DMS79 treated with DMSO at 0.1 percent for 48 hours (cell line): ENCODE measurements at regions not wholly inside any gene's neighbourhood (a gene's known extent, or its start where the extent isn't known, plus 50 kb on each side); places are given as distances from the start of the nearest gene placed in this dataset.
"Not testable (repeated sequence)": the region's sequence is repeated elsewhere in the genome, so short reads cannot be mapped to it uniquely, and the experiment has no call there.

Experiments used
- DNase-seq: peaks from one replicate; lab custom pipeline; 2025; lab: John Stamatoyannopoulos, UW

DNA sequence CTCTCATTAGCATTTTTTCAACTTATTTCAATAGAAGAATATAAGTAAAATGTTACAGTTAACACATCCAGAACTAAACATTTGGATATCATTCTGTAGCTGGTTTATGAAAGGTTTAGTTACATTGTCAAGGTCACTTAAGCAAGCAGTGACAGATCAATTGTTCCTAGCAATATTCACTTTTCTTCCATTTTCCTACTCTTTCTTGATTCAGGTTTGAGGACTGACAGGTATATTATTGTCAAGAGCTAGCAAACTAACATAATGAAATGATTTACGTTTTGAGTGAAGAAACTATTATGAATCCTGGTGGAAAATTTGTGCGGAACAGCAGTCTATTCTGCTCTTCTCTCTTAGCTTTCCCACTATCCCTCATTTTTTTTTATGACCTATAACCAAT lies 220.4 kb upstream of the ADGRL4 start:
- no peak for DNase-seq

- no peak for DNase-seq
Measured at GRCh38 chr1:79224537-79224936, 218.0 kb upstream of the ADGRL4 start.

DNA sequence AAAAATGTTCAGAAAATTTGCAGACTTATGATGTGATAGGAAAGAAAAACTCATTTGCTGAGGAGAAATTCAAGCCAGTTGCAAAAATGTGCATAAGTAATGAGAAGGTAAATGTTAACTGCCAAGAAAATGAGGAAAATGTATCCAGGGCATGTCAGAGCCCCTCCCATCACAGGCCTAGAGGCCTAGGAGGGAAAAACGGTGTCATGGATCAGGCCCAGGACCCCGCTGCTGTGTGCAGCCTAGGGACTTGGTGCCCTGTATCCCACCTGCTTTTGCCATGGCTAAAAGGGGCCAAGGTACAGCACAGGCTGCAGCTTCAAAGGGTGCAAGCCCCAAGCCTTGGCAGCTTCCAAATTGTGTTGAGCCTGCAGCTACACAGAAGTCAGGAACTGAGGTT lies 214.0 kb upstream of the ADGRL4 start:
- no peak for DNase-seq

GRCh38 chr1:79215311-79215710 lies 208.8 kb upstream of the ADGRL4 start:
- DNase-seq, result no peak

DNA sequence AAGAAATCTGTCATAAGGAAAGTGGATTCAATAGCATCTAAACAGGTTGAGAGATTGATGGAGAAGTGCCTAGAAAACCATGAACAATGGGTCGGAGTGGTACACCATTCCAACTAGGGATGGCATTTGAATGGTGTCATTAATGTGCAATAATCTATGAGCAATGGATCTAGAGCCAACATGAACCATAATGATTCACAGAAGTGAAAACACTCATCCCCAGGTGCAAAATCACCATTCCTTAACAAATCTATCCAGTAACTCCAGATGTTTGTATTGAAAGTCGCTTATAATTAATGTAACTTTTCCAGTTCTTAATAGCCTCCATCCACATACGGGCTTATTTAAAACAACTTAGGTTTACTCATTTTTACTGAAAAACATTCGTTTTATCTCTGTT lies 201.3 kb upstream of the ADGRL4 start:
- no peak for DNase-seq

DNA sequence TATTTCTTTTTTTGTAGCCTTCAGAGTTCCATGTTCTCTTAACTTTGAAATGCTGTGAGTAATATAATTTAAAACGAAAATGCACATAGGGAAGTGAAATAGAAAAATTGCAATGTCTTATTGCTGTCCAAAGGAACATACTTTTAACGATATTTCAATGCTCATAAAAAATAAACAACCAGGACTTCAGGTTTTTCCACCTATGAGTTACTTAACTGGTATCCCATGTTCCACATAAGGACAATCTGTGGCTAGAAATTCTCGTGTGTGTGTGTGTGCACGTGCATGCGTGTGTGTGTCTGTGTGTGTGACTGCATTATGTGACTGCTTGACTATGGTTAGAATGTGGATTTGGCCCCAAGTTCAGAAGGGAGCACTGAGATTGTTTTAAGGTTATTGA lies 200.8 kb upstream of the ADGRL4 start:
- no peak for DNase-seq

DNA sequence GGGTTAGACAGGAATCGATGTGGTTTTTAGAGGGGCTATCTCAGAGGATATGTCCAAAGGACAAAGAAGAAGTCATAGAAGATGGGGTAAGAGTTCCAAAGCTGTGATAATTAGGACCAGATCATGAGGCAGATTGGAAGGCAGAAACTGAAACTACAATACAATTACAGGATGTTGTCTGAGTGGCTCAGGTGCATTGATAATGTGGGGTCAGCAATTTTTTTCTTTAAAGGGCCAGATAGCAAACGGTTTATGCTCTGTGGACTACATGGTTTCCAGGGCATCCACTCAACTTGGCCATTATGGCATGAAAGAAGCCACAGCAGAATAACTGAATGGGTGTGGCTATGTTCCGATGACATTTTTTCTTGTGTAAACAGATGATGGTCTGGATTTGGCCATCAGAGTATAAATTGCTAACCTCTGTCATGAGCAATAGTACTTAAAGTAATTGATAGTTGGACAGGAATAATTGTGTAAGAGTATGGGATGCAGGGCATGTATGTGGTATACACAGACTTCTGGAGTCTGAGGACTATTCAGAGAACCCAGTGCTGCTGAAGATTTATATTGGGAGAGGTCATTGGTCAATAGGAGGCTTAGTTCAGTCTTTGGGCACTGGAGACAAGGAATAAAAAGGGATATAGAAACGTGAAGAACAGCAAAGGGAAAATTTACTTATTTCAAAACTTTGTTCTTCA lies 198.4 kb upstream of the ADGRL4 start:
- DNase-seq, result no peak

GRCh38 chr1:79198832-79199231 lies 192.3 kb upstream of the ADGRL4 start:
- DNase-seq, result no peak

GRCh38 chr1:79197421-79197820 lies 190.9 kb upstream of the ADGRL4 start:
- no peak for DNase-seq

DNA sequence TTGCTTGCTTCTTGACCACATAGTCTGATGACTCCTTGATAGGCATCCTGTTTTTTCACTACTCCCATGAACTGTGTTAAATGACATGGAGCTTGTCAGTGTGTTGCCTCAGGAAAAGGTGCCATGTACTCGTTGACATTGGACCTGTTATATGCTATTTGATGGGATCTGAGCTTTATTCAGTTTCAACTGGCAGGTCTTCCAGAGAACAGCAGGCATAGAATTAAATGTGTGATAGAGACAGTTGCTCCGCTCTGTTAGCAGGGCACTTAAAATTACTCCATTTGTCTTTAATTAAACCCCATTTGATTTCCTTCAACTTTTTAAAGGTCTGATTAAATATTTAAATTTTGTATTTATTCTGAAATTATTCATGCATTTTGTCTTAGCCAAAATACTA lies 189.7 kb upstream of the ADGRL4 start:
- DNase-seq, result no peak

DNA sequence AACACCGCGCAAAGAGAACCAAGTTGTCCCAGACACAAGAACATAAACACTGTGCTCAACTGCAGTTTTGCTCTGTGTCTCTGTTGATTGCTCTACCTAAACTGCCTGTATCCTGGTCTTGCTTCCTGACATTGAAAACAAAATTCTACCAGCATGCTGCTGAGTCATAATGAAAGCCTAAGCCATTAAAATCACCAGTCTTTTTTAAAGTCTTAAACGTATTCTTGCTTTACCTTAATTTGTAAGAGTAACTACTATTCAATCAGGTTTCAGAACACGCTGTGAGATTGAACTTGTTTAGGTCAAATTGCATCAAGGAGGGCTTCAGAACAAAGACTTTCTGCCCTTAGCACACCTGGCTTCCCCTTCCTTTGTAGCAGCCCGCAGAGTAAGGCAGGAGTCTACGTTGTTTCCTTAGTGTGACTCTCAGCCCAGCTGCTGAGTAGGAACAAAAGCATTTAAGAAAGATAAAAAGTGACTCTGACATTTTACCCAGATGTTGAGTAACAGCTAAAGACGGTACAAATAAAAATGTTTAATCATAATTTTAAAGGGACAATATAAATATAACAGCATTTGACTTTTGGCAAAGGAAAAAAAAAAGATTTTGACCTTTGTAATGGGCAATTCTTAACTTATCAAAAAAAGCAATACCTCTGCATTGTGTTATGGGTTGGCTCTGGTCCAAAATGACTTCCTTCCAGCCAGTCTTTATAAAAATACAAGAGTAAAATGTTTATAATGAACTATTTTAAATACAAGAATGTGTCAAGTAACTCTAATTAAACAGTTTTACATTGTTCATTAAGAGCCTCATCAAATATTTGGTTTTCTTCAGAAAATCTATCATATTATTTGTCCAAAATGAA lies 186.9 kb upstream of the ADGRL4 start:
- no peak for DNase-seq

- DNase-seq, result no peak
Measured at GRCh38 chr1:79190074-79190473, 183.5 kb upstream of the ADGRL4 start.

GRCh38 chr1:79188337-79188736 lies 181.8 kb upstream of the ADGRL4 start:
- no peak for DNase-seq

DNA sequence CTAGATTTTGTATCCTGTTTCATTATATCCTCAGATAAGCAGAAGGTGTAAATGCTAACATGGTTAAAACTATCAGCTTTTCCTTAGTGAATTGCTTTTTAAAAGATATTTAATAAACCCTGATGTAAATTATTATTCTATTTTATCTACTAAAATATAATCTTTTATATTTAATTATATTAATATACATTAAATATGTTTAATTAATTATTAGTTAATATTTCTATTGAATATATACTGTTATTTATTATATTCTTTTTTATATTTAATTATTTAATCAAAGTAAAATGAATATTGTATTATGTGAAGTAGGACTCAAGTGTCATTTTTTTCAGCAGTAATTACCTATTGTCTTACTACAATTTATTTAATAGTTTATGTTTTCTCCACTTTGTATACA lies 179.7 kb upstream of the ADGRL4 start:
- DNase-seq, result no peak

GRCh38 chr1:79177844-79178243 lies 171.3 kb upstream of the ADGRL4 start:
- no peak for DNase-seq

GRCh38 chr1:79161077-79161476 lies 154.5 kb upstream of the ADGRL4 start:
- no peak for DNase-seq

GRCh38 chr1:79155991-79156390 lies 149.5 kb upstream of the ADGRL4 start:
- no peak for DNase-seq

DNA sequence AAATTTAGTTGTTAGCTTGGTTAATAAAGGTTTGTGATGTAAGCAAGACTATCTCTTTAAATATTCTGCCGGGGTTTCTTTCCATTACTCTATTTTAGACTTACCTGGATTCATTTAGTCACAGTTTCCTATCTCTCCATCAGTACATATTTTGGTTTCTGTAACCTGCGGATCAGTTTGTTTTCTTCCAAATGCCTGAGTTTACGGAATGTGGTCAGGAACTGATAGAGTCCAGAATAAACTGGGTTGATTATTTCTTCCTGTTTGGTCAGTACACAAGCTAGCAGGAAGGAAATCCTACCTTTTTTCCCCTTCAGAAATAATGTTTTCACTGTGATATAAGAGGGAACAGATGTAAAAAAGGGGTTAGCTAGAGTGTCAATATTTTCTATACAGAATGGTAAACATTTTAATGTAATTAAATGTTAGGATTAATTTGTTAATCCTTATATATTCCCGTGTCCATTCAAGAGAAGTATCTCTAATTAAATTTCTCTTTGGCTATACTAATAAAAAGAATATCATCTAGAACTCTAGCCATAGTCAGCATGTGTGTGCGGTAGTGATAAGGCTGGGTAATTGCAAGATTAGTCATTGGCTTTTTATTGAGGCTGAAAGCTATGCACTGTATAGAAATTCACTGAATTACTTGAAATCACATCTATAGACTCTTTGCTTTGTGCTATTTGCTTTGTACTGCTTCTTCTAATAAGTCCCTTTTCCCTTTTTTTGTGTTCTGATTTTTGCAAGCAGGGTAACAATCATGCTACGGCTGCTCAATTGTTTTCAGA lies 144.7 kb upstream of the ADGRL4 start:
- no peak for DNase-seq

DNA sequence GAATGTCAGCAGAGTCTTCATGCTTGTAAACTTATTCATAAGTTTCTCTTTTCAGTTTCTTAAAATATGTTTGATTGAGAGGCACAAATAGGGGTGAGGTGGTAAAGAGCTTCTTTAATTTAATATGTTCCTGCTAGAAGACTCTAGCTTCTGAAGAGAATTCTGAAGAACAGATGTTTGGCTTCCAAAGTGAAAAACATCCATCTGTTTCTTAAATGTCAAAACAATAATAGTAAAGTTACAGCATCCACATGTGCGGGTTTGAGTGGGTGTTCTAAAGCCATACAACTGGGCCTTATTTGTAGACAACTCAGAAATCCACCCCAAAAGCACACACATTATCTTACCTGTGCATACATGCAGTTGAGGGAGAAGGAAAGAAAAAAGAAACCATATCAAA lies 144.0 kb upstream of the ADGRL4 start:
- no peak for DNase-seq

DNA sequence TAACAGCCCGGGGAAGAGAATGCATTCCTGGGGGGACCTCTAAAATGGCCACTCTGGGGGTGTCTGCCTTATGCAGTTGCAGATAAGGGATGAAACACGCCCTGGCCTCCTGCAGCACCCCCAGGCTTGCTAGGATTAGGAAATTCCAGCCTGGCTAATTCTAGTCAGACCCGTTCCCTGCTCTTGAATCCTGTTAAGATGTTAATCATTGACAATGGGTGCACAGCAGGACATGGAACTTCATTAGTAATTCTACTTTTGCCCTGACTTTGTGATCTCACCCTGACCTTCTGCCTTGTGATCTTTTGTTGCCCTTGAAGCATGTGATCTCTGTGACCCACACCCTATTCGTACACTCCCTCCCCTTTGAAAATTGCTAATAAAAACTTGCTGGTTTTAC lies 131.7 kb upstream of the ADGRL4 start:
- DNase-seq, result not testable (repeated sequence)

DNA sequence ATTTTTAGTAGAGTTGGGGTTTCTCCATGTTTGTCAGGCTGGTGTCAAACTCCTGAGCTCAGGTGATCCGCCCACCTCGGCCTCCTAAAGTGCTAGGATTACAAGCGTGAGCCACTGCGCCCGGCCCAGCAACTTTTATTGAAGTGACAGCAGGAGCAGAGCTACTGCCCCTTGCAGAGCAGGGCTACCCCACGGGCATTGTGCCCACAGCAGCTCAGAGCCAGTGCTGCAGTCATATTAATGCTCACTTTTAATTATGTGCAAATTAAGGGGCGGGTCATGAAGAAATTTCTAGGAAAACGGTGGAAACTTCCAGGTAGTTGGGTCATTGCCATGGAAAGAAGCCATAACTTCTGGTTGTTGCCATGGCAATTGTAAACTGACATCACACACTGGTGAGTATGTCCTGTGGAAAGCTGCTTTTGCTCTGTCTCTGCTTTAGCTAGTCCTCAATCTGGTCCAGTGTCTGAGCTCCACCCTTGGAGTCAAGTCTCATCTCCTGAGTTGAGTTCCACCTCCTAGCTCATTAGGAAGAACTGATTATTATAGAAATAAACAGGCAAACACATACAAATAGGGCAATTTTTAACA lies 127.3 kb upstream of the ADGRL4 start:
- DNase-seq, result no peak

DNA sequence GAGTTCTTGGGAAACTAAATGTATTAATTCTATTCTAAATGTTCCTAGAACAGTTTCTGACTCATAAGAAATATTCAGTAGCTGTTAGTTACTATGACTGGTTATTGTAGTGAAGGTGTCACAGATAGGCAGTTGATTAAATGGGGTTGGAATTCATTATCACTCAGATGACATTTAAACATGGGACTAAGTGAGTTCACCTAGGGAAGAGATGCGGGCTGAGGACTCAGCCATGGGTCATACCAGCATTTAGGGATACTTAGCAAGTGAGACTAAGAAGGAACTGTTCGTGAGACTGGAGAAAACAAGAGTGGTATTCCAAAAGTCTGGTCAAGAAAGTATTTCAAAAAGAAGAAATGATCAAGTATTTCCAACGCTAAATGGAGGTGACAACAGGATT lies 125.1 kb upstream of the ADGRL4 start:
- no peak for DNase-seq
